CD4-positive, alpha-beta T cell treated with Interferon gamma for 1 hour (primary cell): ENCODE measurements at regions not wholly inside any gene's neighbourhood (a gene's known extent, or its start where the extent isn't known, plus 50 kb on each side); places are given as distances from the start of the nearest gene placed in this dataset.

Source experiments
- DNase-seq: peaks from one replicate; pipeline ENCODE4 v3.0.0-alpha.2; 2020

- DNase-seq, result no peak
These were observed 557.7 kb upstream of the MEF2C start for GRCh38 chr5:89440670-89441069.

GRCh38 chr5:89437450-89438435 is 554.8 kb upstream of the MEF2C start:
- no peak for DNase-seq

- DNase-seq, result no peak
These were observed 553.5 kb upstream of the MEF2C start for GRCh38 chr5:89436464-89436863.

GRCh38 chr5:89435347-89435746 is 552.4 kb upstream of the MEF2C start:
- DNase-seq, result no peak

- DNase-seq, result no peak
These were observed 545.6 kb upstream of the MEF2C start for GRCh38 chr5:89428624-89429023.

- DNase-seq, result no peak
These were observed 542.1 kb upstream of the MEF2C start for GRCh38 chr5:89425062-89425461.

GRCh38 chr5:89421035-89421434 is 538.1 kb upstream of the MEF2C start:
- no peak for DNase-seq

GRCh38 chr5:89418407-89419085 is 535.6 kb upstream of the MEF2C start:
- no peak for DNase-seq

GRCh38 chr5:89417990-89418389 is 535.0 kb upstream of the MEF2C start:
- no peak for DNase-seq

GRCh38 chr5:89417515-89417914 is 534.5 kb upstream of the MEF2C start:
- DNase-seq, result no peak

GRCh38 chr5:89411891-89412290 is 528.9 kb upstream of the MEF2C start:
- no peak for DNase-seq

- no peak for DNase-seq
These were observed 524.1 kb upstream of the MEF2C start for GRCh38 chr5:89407054-89407453.

GRCh38 chr5:89401659-89402058 is 518.7 kb upstream of the MEF2C start:
- DNase-seq, result no peak

- DNase-seq, result no peak
These were observed 518.0 kb upstream of the MEF2C start for GRCh38 chr5:89401012-89401411.

- no peak for DNase-seq
These were observed 516.6 kb upstream of the MEF2C start for GRCh38 chr5:89399548-89399947.

GRCh38 chr5:89397096-89397495 is 514.1 kb upstream of the MEF2C start:
- no peak for DNase-seq

GRCh38 chr5:89396278-89396954 is 513.4 kb upstream of the MEF2C start:
- DNase-seq, result no peak

- no peak for DNase-seq
These were observed 512.1 kb upstream of the MEF2C start for GRCh38 chr5:89395111-89395510.

- DNase-seq, result no peak
These were observed 505.9 kb upstream of the MEF2C start for GRCh38 chr5:89388872-89389271.

- no peak for DNase-seq
These were observed 501.4 kb upstream of the MEF2C start for GRCh38 chr5:89384391-89384790.

- no peak for DNase-seq
These were observed 497.7 kb upstream of the MEF2C start for GRCh38 chr5:89380635-89381034.

- no peak for DNase-seq
These were observed 494.9 kb upstream of the MEF2C start for GRCh38 chr5:89377767-89378455.
